ENCODE measurements at regions not wholly inside any gene's neighbourhood (a gene's known extent, or its start where the extent isn't known, plus 50 kb on each side); places are given as distances from the start of the nearest gene placed in this dataset.

GRCh38 chr14:84726471-84726870 lies 803.5 kb upstream of the FLRT2 start:
- no peaks in the 10 kb centered on the region for H4K20me1 ChIP-seq (ENCODE audit: insufficient read depth, low read length)
- no peak for ATAC-seq (ENCODE audit: insufficient read depth, low read depth)
- H3K9me3 ChIP-seq (ENCODE audit: insufficient read depth, low read length, severe bottlenecking), result no peaks in the 10 kb centered on the region
- no peak overlapping the region for H3K4me2 ChIP-seq (ENCODE audit: insufficient read depth, low read length)
- no peaks in the 10 kb centered on the region for H3K79me2 ChIP-seq (ENCODE audit: insufficient read depth, low read length)
- no peaks in the 10 kb centered on the region for H3K4me1 ChIP-seq (ENCODE audit: insufficient read depth, low read length)
- no peaks in the 10 kb centered on the region for H3K27me3 ChIP-seq (ENCODE audit: insufficient read depth, low read length, poor library complexity)
- TF ChIP-seq CTCF (IDR thresholded peaks at IDR 0.05; ENCODE audit: borderline replicate concordance, extremely low read depth, low read length, poor library complexity, severe bottlenecking) (no peak), EZH2 (IDR thresholded peaks at IDR 0.05; ENCODE audit: borderline replicate concordance, low read depth, low read length, severe bottlenecking) (no peak)
- H3K9ac ChIP-seq (ENCODE audit: low read depth, low read length), result no peak overlapping the region
- no peak overlapping the region for H3K27ac ChIP-seq (ENCODE audit: low read length)
- H3K4me3 ChIP-seq (ENCODE audit: low read depth in 1 of 2, low read length in 2 of 2), result no peak overlapping the region
- H2AFZ ChIP-seq (ENCODE audit: low read depth, low read length), result no peak overlapping the region
- no peak for DNase-seq
- no peaks in the 10 kb centered on the region for H3K36me3 ChIP-seq (ENCODE audit: insufficient read depth, low read length)

GRCh38 chr14:84749191-84749955 lies 780.6 kb upstream of the FLRT2 start:
- Histone ChIP-seq H3K4me1 (ENCODE audit: insufficient read depth, low read length) (no peaks in the 10 kb centered on the region), H3K27me3 (ENCODE audit: insufficient read depth, low read length, poor library complexity) (no peaks in the 10 kb centered on the region), H3K27ac (ENCODE audit: low read length) (no peak overlapping the region), H3K4me2 (ENCODE audit: insufficient read depth, low read length) (no peak overlapping the region), H2AFZ (ENCODE audit: low read depth, low read length) (no peak overlapping the region), H3K9me3 (ENCODE audit: insufficient read depth, low read length, severe bottlenecking) (no peaks in the 10 kb centered on the region), H4K20me1 (ENCODE audit: insufficient read depth, low read length) (no peaks in the 10 kb centered on the region), H3K36me3 (ENCODE audit: insufficient read depth, low read length) (no peaks in the 10 kb centered on the region), H3K79me2 (ENCODE audit: insufficient read depth, low read length) (no peaks in the 10 kb centered on the region), H3K9ac (ENCODE audit: low read depth, low read length) (no peak overlapping the region), H3K4me3 (ENCODE audit: low read depth in 1 of 2, low read length in 2 of 2) (no peak overlapping the region)
- no peak for TF ChIP-seq EZH2 (IDR thresholded peaks at IDR 0.05; ENCODE audit: borderline replicate concordance, low read depth, low read length, severe bottlenecking)
- no peak for DNase-seq
- no peak for ATAC-seq (ENCODE audit: insufficient read depth, low read depth)

GRCh38 chr14:84750284-84750683 lies 779.7 kb upstream of the FLRT2 start:
- H3K36me3 ChIP-seq (ENCODE audit: insufficient read depth, low read length), result no peaks in the 10 kb centered on the region
- H3K79me2 ChIP-seq (ENCODE audit: insufficient read depth, low read length), result no peaks in the 10 kb centered on the region
- no peak overlapping the region for H3K4me3 ChIP-seq (ENCODE audit: low read depth in 1 of 2, low read length in 2 of 2)
- no peak overlapping the region for H2AFZ ChIP-seq (ENCODE audit: low read depth, low read length)
- H3K4me2 ChIP-seq (ENCODE audit: insufficient read depth, low read length), result no peak overlapping the region
- H3K9ac ChIP-seq (ENCODE audit: low read depth, low read length), result no peak overlapping the region
- H4K20me1 ChIP-seq (ENCODE audit: insufficient read depth, low read length), result no peaks in the 10 kb centered on the region
- no peak overlapping the region for H3K27ac ChIP-seq (ENCODE audit: low read length)
- no peaks in the 10 kb centered on the region for H3K27me3 ChIP-seq (ENCODE audit: insufficient read depth, low read length, poor library complexity)
- DNase-seq (no peak), ATAC-seq (ENCODE audit: insufficient read depth, low read depth) (no peak)
- H3K4me1 ChIP-seq (ENCODE audit: insufficient read depth, low read length), result no peaks in the 10 kb centered on the region
- H3K9me3 ChIP-seq (ENCODE audit: insufficient read depth, low read length, severe bottlenecking), result no peaks in the 10 kb centered on the region
- TF ChIP-seq CTCF (IDR thresholded peaks at IDR 0.05; ENCODE audit: borderline replicate concordance, extremely low read depth, low read length, poor library complexity, severe bottlenecking) (no peak), EZH2 (IDR thresholded peaks at IDR 0.05; ENCODE audit: borderline replicate concordance, low read depth, low read length, severe bottlenecking) (no peak)

- Histone ChIP-seq H3K36me3 (ENCODE audit: insufficient read depth, low read length) (no peaks in the 10 kb centered on the region), H3K4me1 (ENCODE audit: insufficient read depth, low read length) (no peaks in the 10 kb centered on the region), H3K4me2 (ENCODE audit: insufficient read depth, low read length) (no peak overlapping the region), H3K9me3 (ENCODE audit: insufficient read depth, low read length, severe bottlenecking) (no peaks in the 10 kb centered on the region), H3K27me3 (ENCODE audit: insufficient read depth, low read length, poor library complexity) (no peaks in the 10 kb centered on the region), H4K20me1 (ENCODE audit: insufficient read depth, low read length) (no peaks in the 10 kb centered on the region), H3K9ac (ENCODE audit: low read depth, low read length) (no peak overlapping the region), H3K4me3 (ENCODE audit: low read depth in 1 of 2, low read length in 2 of 2) (no peak overlapping the region), H3K79me2 (ENCODE audit: insufficient read depth, low read length) (no peaks in the 10 kb centered on the region), H3K27ac (ENCODE audit: low read length) (no peak overlapping the region), H2AFZ (ENCODE audit: low read depth, low read length) (no peak overlapping the region)
- no peak for ATAC-seq (ENCODE audit: insufficient read depth, low read depth)
- no peak for DNase-seq
- TF ChIP-seq CTCF (IDR thresholded peaks at IDR 0.05; ENCODE audit: borderline replicate concordance, extremely low read depth, low read length, poor library complexity, severe bottlenecking), result no peak
- no peak for TF ChIP-seq EZH2 (IDR thresholded peaks at IDR 0.05; ENCODE audit: borderline replicate concordance, low read depth, low read length, severe bottlenecking)
These were observed 779.0 kb upstream of the FLRT2 start for GRCh38 chr14:84750763-84751554.

Measured in DND-41 (cell line).